A673 (cell line): ENCODE measurements at regions not wholly inside any gene's neighbourhood (a gene's known extent, or its start where the extent isn't known, plus 50 kb on each side); places are given as distances from the start of the nearest gene placed in this dataset.

ENCODE experiments used
- BruUV-seq: library from RNA; stranded (reverse); fragments of 400-500 nt; replicated peaks from 2 replicates; lab custom pipeline; 2021; lab: Mats Ljungman, UMichigan
- CTCF ChIA-PET: fragments of 300-600 bp; sonication (Branson Sonifier 250); formaldehyde crosslinking; loops from one replicate; lab custom pipeline; 2022; ENCODE audit warnings: antibody characterized with exemption; lab: Charles Lee
- POLR2A ChIA-PET: fragments of 300-600 bp; sonication (Branson Sonifier 250); formaldehyde crosslinking; loops from one replicate; lab custom pipeline; 2022; ENCODE audit warnings: antibody characterized with exemption; ENCODE audit not compliant: low non-redundant PET; lab: Charles Lee
- DNase-seq: peaks from one replicate; pipeline ENCODE4 v3.0.0-alpha.2; 2015; ENCODE audit warnings: low spot score
- H3K27ac ChIP-seq: fragments of 200-600 bp; sonication (generic); 2 replicates; pipeline ENCODE4 v1.5.1; 2016; ENCODE audit warnings: mixed run types, low read depth, mild to moderate bottlenecking, mixed read lengths, antibody characterized with exemption, low read length; ENCODE audit not compliant: poor library complexity, severe bottlenecking
- H3K27me3 ChIP-seq: fragments of 200-600 bp; sonication (generic); replicated peaks from 2 replicates; pipeline ENCODE4 v1.6.1; 2017; ENCODE audit warnings: mixed run types, low read depth, mild to moderate bottlenecking, mixed read lengths, antibody characterized with exemption, low read length; ENCODE audit not compliant: insufficient read depth, poor library complexity
- H3K36me3 ChIP-seq: fragments of 200-600 bp; sonication (generic); 2 replicates; pipeline ENCODE4 v1.6.1; 2016; ENCODE audit warnings: mixed run types, mild to moderate bottlenecking, mixed read lengths, antibody characterized with exemption, low read length; ENCODE audit not compliant: insufficient read depth, poor library complexity, severe bottlenecking
- H3K4me1 ChIP-seq: fragments of 200-600 bp; sonication (generic); 2 replicates; pipeline ENCODE4 v1.6.1; 2017; ENCODE audit warnings: mixed run types, mild to moderate bottlenecking, mixed read lengths, antibody characterized with exemption, low read length; ENCODE audit not compliant: insufficient read depth, poor library complexity, severe bottlenecking
- H3K4me3 ChIP-seq: fragments of 200-600 bp; sonication (generic); 2 replicates; pipeline ENCODE4 v1.5.1; 2016; ENCODE audit warnings: low read depth, mixed run types, mild to moderate bottlenecking, mixed read lengths, low read length; ENCODE audit not compliant: poor library complexity, severe bottlenecking
- H3K9me3 ChIP-seq: fragments of 200-600 bp; sonication (generic); 2 replicates; pipeline ENCODE4 v1.6.1; 2016; ENCODE audit warnings: mixed run types, low read depth, mild to moderate bottlenecking, mixed read lengths, antibody characterized with exemption, low read length; ENCODE audit not compliant: poor library complexity, severe bottlenecking
- CTCF ChIP-seq: fragments of 300-800, 200-600 bp; sonication (generic); conservative IDR thresholded peaks from 2 replicates; pipeline ENCODE4 v1.5.1; 2017; ENCODE audit warnings: low read depth, mild to moderate bottlenecking, antibody characterized with exemption, low read length, moderate library complexity, mixed read lengths
- EZH2 ChIP-seq: fragments of 200-600 bp; sonication (generic); IDR thresholded peaks from 2 replicates; pipeline ENCODE4 v1.6.1; 2017; ENCODE audit warnings: borderline replicate concordance, low read depth, mild to moderate bottlenecking, mixed read lengths, antibody characterized with exemption, low read length; ENCODE audit not compliant: poor library complexity, severe bottlenecking
- intact Hi-C: fragments of 100-400 bp; cut with micrococcal nuclease; formaldehyde crosslinking; loops from one replicate; pipeline ENCODE4 v1.10.0; 2022; ENCODE audit not compliant: unreplicated experiment

GRCh38 chr5:2369178-2369577, 382.3 kb downstream of the IRX2 start:
- intact Hi-C loops, result no loop called here
- CTCF ChIA-PET, result no interaction called here
- Histone ChIP-seq H3K4me3 (no peak overlapping the region), H3K36me3 (no peaks in the 10 kb centered on the region), H3K27me3 (no peaks in the 10 kb centered on the region), H3K4me1 (no peaks in the 10 kb centered on the region), H3K27ac (no peak overlapping the region), H3K9me3 (peaks cover 37% of the 10 kb centered on the region)
- BruUV-seq, result no TSS peak
- TF ChIP-seq CTCF (no peak), EZH2 (no peak)
- POLR2A ChIA-PET, result no interaction called here
- no peak for DNase-seq

- no peaks in the 10 kb centered on the region for H3K27me3 ChIP-seq
- ChIA-PET CTCF (no interaction called here), POLR2A (no interaction called here)
- TF ChIP-seq CTCF (no peak), EZH2 (no peak)
- no TSS peak for BruUV-seq
- no peaks in the 10 kb centered on the region for H3K36me3 ChIP-seq
- H3K9me3 ChIP-seq, result peaks cover 43% of the 10 kb centered on the region
- DNase-seq, result no peak
- intact Hi-C loops, result no loop called here
- no peaks in the 10 kb centered on the region for H3K4me1 ChIP-seq
- H3K4me3 ChIP-seq, result no peak overlapping the region
- no peak overlapping the region for H3K27ac ChIP-seq
Measured at GRCh38 chr5:2366816-2367215, 384.7 kb downstream of the IRX2 start.

- no peaks in the 10 kb centered on the region for H3K4me1 ChIP-seq
Measured at GRCh38 chr5:2357309-2357708, 394.2 kb downstream of the IRX2 start.

More at GRCh38 chr5:2357309-2357708, 394.2 kb downstream of the IRX2 start:
- Histone ChIP-seq H3K27ac (no peak overlapping the region), H3K9me3 (peaks cover 44% of the 10 kb centered on the region), H3K4me3 (no peak overlapping the region), H3K27me3 (no peaks in the 10 kb centered on the region), H3K36me3 (no peaks in the 10 kb centered on the region)
- ChIA-PET POLR2A (no interaction called here), CTCF (no interaction called here)
- no peak for TF ChIP-seq CTCF
- no peak for TF ChIP-seq EZH2
- no TSS peak for BruUV-seq
- intact Hi-C loops, result no loop called here
- no peak for DNase-seq
